HuH-7 (cell line): ENCODE measurements at regions not wholly inside any gene's neighbourhood (a gene's known extent, or its start where the extent isn't known, plus 50 kb on each side); places are given as distances from the start of the nearest gene placed in this dataset.

ENCODE experiments used
- DNase-seq: peaks from one replicate; pipeline ENCODE4 v3.0.0; 2011; ENCODE audit warnings: low spot score

GRCh38 chr5:126369083-126369482 lies 54.1 kb upstream of the GRAMD2B start:
- DNase-seq, result no peak

- no peak for DNase-seq
Measured at GRCh38 chr5:126369995-126370731, 53.0 kb upstream of the GRAMD2B start.

DNA sequence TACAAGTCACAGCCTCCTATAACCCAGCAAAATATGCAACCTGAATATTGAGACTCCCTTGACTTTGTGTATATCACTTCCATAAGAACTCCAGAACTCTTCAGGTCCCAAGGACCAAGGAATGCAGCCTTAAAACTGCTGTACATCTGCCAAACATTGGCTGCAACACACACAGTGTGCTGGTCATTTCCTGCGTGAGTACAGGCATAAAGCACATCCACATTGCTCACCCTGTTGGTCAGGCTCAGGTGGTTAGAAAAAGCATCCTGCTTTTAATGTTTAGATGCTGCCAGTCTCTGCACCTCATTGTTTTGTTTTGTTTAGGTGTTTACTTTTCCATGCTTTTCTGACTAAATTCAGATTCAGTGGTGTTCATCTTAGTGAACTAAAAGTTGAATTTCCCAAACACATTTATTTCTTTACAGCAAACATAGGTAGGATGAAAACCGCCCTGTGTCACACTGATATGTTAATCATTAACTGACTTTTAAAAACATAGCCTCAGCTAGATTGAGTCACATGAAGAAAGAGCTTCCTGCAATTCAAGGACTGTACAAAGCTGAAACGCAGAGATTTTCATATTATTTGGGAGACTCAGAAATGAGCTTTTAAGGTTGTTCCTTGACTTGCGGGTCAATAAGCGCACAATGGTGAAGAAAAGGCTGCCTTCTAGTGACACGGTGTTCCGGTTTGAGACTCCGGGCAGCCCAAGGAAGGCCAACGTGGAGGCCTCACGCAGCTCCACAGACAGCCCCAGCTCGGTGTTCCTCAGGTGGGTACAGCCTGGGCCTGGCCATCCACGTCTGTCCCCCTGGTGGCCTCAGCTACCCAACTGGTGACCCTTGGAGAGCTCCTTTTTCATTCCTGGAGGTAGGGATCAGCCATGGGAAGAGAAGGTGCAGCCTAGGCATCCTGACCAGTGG lies 52.2 kb upstream of the GRAMD2B start:
- peak; percentile 46 for DNase-seq

DNA sequence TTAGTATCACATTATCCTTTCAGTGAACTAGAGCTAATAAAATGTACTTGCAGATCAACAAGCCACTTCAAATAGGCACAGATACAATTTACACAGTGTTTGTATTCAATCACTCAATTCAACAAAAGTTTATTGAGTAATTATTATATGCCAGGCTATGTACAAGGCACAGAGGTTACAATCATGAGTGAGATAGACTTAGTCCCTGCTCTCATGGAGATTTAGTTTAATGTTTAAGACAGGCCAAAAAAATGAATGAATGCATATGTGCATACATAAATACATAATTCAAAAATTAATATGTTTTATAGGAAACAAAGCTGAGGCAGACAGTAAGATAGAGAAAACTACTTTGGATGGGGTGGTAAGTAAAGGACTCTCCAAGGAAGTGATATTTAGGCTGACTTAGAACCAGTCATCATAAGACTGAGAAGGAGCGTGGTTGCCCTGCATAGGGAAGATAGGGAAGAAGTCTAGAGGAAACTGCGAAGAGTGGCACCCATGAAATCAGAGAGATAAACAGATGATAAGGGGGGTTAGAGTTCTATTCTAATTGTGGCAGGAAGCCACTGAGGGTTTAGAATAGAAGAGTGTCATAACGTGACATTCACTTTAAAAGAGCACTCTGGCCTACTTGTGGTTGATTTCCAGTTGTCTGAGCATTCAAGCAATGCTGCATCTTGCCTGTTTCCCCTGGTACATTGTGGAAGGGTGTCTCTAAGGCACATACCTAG lies 49.7 kb upstream of the GRAMD2B start:
- DNase-seq, result no peak
